ENCODE measurements at regions not wholly inside any gene's neighbourhood (a gene's known extent, or its start where the extent isn't known, plus 50 kb on each side); places are given as distances from the start of the nearest gene placed in this dataset.

DNA sequence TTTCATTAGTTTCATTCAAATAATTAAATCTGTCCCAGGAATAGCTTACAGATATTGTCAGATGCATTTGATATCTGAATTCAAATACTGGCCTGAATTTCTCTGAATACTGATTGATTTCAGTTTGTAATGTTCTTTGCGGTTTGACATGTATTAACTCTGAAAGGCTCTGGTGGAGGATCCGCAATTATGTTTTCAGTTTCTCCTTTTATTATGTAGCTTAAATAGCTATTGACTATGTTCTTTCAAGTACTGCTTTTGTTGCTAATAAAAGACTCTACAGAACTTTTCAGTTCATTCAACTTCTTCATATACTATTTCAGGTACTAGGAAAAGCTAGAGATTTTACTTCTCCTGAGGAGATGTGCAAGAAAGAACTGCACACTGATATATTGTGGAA is 2085.4 kb upstream of the RAG2 start:
- no peak for ATAC-seq
- RAD21 ChIA-PET (ENCODE audit: low non-redundant PET in 1 of 2, low total read pairs in 2 of 2, uncharacterized antibody in 2 of 2, unreplicated experiment in 2 of 2), result no interaction called here

DNA sequence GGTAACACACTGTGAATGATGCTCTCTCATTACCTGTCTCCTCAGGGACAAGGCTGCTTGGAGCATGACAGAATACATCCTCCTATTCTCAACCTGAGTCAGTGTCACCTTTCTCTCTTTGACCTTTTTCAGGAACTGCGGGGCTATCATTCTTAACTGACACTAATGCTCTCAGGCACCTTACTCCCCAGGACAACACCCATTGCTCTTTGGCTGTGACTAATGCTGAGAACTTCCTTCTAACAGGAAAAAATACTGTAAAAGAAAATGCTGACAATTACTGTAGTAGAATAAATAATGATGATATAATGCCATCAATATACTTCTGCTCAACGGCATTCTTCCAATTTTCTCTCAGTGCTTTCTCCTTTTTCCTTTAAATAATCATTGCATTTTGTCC is 2082.7 kb upstream of the RAG2 start:
- intact Hi-C loops (cut with micrococcal nuclease), result no loop called here
- Histone ChIP-seq H3K9ac (ENCODE audit: low read length) (no peak overlapping the region), H2AFZ (ENCODE audit: low read depth, low read length, poor library complexity, severe bottlenecking) (no peak overlapping the region), H3K9me2 (ENCODE audit: insufficient read depth) (no peaks in the 10 kb centered on the region), H3K27ac (ENCODE audit: low read depth, low read length) (no peak overlapping the region), H3K9me3 (ENCODE audit: control insufficient read depth in 1 of 2, insufficient read depth in 1 of 2, low read depth in 1 of 2, low read length in 2 of 2) (peaks cover 5 to 23% of the 10 kb centered on the region in 2 experiments; a peak in 2 of 4 replicates), H3K27me3 (ENCODE audit: insufficient read depth, low read length) (no peaks in the 10 kb centered on the region), H3K4me3 (replicated peaks in 1 of 2; ENCODE audit: low read depth in 1 of 2, low read length in 2 of 2) (no peak overlapping the region), H4K20me1 (ENCODE audit: insufficient read depth) (no peaks in the 10 kb centered on the region), H3K36me3 (ENCODE audit: control insufficient read depth in 1 of 2, insufficient read depth in 2 of 2, low read length in 2 of 2) (no peaks in the 10 kb centered on the region), H3K4me1 (ENCODE audit: control insufficient read depth in 1 of 2, insufficient read depth in 2 of 2, low read length in 2 of 2) (no peaks in the 10 kb centered on the region), H3K79me2 (ENCODE audit: insufficient read depth, low read length) (no peaks in the 10 kb centered on the region), H3K4me2 (ENCODE audit: low read length) (no peak overlapping the region)
- ATAC-seq (no peak), DNase-seq (ENCODE audit: low read depth, low spot score) (no peak)
- ChIA-PET POLR2A (no interaction called here), CTCF (no interaction called here), RAD21 (ENCODE audit: low non-redundant PET in 1 of 2, low total read pairs in 2 of 2, uncharacterized antibody in 2 of 2, unreplicated experiment in 2 of 2) (no interaction called here)
- BruUV-seq (replicated peaks), result no TSS peak
- TF ChIP-seq SRF (IDR thresholded peaks at IDR 0.05; ENCODE audit: low read depth), result no peak
- TF ChIP-seq, protein P1, sequence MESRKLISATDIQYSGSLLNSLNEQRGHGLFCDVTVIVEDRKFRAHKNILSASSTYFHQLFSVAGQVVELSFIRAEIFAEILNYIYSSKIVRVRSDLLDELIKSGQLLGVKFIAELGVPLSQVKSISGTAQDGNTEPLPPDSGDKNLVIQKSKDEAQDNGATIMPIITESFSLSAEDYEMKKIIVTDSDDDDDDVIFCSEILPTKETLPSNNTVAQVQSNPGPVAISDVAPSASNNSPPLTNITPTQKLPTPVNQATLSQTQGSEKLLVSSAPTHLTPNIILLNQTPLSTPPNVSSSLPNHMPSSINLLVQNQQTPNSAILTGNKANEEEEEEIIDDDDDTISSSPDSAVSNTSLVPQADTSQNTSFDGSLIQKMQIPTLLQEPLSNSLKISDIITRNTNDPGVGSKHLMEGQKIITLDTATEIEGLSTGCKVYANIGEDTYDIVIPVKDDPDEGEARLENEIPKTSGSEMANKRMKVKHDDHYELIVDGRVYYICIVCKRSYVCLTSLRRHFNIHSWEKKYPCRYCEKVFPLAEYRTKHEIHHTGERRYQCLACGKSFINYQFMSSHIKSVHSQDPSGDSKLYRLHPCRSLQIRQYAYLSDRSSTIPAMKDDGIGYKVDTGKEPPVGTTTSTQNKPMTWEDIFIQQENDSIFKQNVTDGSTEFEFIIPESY (IDR thresholded peaks at IDR 0.05; ENCODE audit: extremely low read depth, insufficient replicate concordance, low read length), result no peak
- no peak for TF ChIP-seq RAD21 (IDR thresholded peaks at IDR 0.05; ENCODE audit: low read depth)
- TF ChIP-seq CEBPB (IDR thresholded peaks at IDR 0.05; ENCODE audit: low read depth), result no peak

More for the DNA sequence above, 2085.4 kb upstream of the RAG2 start:
- BruUV-seq (replicated peaks), result no TSS peak
- intact Hi-C loops (cut with micrococcal nuclease), result no loop called here
- Histone ChIP-seq H2AFZ (ENCODE audit: low read depth, low read length, poor library complexity, severe bottlenecking) (no peak overlapping the region), H3K9me3 (ENCODE audit: control insufficient read depth in 1 of 2, insufficient read depth in 1 of 2, low read depth in 1 of 2, low read length in 2 of 2) (peaks cover 5 to 13% of the 10 kb centered on the region in 2 experiments; a peak in 2 of 4 replicates), H3K4me1 (ENCODE audit: control insufficient read depth in 1 of 2, insufficient read depth in 2 of 2, low read length in 2 of 2) (no peaks in the 10 kb centered on the region), H3K4me3 (replicated peaks in 1 of 2; ENCODE audit: low read depth in 1 of 2, low read length in 2 of 2) (no peak overlapping the region), H3K27ac (ENCODE audit: low read depth, low read length) (no peak overlapping the region), H4K20me1 (ENCODE audit: insufficient read depth) (no peaks in the 10 kb centered on the region), H3K4me2 (ENCODE audit: low read length) (no peak overlapping the region), H3K36me3 (ENCODE audit: control insufficient read depth in 1 of 2, insufficient read depth in 2 of 2, low read length in 2 of 2) (no peaks in the 10 kb centered on the region), H3K9me2 (ENCODE audit: insufficient read depth) (no peaks in the 10 kb centered on the region), H3K9ac (ENCODE audit: low read length) (no peak overlapping the region), H3K27me3 (ENCODE audit: insufficient read depth, low read length) (no peaks in the 10 kb centered on the region), H3K79me2 (ENCODE audit: insufficient read depth, low read length) (no peaks in the 10 kb centered on the region)
- CTCF ChIA-PET, result no interaction called here
- TF ChIP-seq EZH2phosphoT487 (IDR thresholded peaks at IDR 0.05; ENCODE audit: borderline replicate concordance) (no peak), SP1 (IDR thresholded peaks at IDR 0.05; ENCODE audit: low read depth) (no peak), CEBPB (IDR thresholded peaks at IDR 0.05; ENCODE audit: low read depth) (no peak), YY1 (IDR thresholded peaks at IDR 0.05; ENCODE audit: extremely low read depth, insufficient replicate concordance, low read depth, low read length) (no peak), ELF1 (IDR thresholded peaks at IDR 0.05; ENCODE audit: borderline replicate concordance, low read depth) (no peak), CBX3 (IDR thresholded peaks at IDR 0.05; ENCODE audit: low read depth) (no peak), JUND (IDR thresholded peaks at IDR 0.05) (no peak), EZH2 (IDR thresholded peaks at IDR 0.05) (no peak)
- TF ChIP-seq, protein P1 (IDR thresholded peaks at IDR 0.05; ENCODE audit: extremely low read depth, insufficient replicate concordance, low read length), result no peak
- POLR2A ChIA-PET, result no interaction called here
- no peak for DNase-seq (ENCODE audit: low read depth, low spot score)
